ENCODE measurements at regions not wholly inside any gene's neighbourhood (a gene's known extent, or its start where the extent isn't known, plus 50 kb on each side); places are given as distances from the start of the nearest gene placed in this dataset.
"Not testable (repeated sequence)": the region's sequence is repeated elsewhere in the genome, so short reads cannot be mapped to it uniquely, and the experiment has no call there.

- CTCF ChIA-PET: interaction anchor here (1.1 kb wide), 1 partner anchor 120 kb away, joined by 3 read pairs; no protein-coding TSS in a partner anchor
- no peaks in the 10 kb centered on the region for H3K36me3 Mint-ChIP-seq (ENCODE audit: low read depth)
- ATAC-seq (no peak), DNase-seq (no peak)
- no peak overlapping the region for H3K27ac Mint-ChIP-seq
- H3K4me3 Mint-ChIP-seq: no peak overlapping the region
- POLR2A ChIA-PET: interaction anchor here (0.6 kb wide), 1 partner anchor 12 kb away, joined by 3 read pairs; no protein-coding TSS in a partner anchor
- H3K9me3 Mint-ChIP-seq (ENCODE audit: low read depth): no peaks in the 10 kb centered on the region
- no peaks in the 10 kb centered on the region for H3K4me1 Mint-ChIP-seq
- H3K27me3 Mint-ChIP-seq: peaks cover 48% of the 10 kb centered on the region
- intact Hi-C loops (cut with DNase I, micrococcal nuclease): no loop called here
Measured at GRCh38 chr10:100623521-100624230, 87.9 kb downstream of the HIF1AN start.

- POLR2A ChIA-PET: interaction anchor here (0.6 kb wide), 1 partner anchor 13 kb away, joined by 3 read pairs; no protein-coding TSS in a partner anchor
- CTCF ChIA-PET: interaction anchor here (0.6 to 1.1 kb wide), 2 partner anchors 42 to 119 kb away, joined by 3 read pairs; no protein-coding TSS in a partner anchor
- Mint-ChIP-seq H3K9me3 (ENCODE audit: low read depth) (no peaks in the 10 kb centered on the region), H3K4me1 (no peaks in the 10 kb centered on the region), H3K27ac (no peak overlapping the region), H3K4me3 (no peak overlapping the region), H3K36me3 (ENCODE audit: low read depth) (no peaks in the 10 kb centered on the region), H3K27me3 (peaks cover 42% of the 10 kb centered on the region)
- intact Hi-C loops (cut with DNase I, micrococcal nuclease): no loop called here
- ATAC-seq: no peak
- DNase-seq: no peak
Measured at GRCh38 chr10:100624298-100624697, 88.6 kb downstream of the HIF1AN start.

GRCh38 chr10:100625816-100626215 is 90.1 kb downstream of the HIF1AN start:
- H3K27ac Mint-ChIP-seq: no peak overlapping the region
- H3K36me3 Mint-ChIP-seq (ENCODE audit: low read depth): no peaks in the 10 kb centered on the region
- POLR2A ChIA-PET: no interaction called here
- peaks cover 34% of the 10 kb centered on the region for H3K27me3 Mint-ChIP-seq
- H3K9me3 Mint-ChIP-seq (ENCODE audit: low read depth): no peaks in the 10 kb centered on the region
- intact Hi-C loops (cut with DNase I, micrococcal nuclease): no loop called here
- CTCF ChIA-PET: interaction anchor here (1.1 kb wide), 1 partner anchor 13 kb away, joined by 3 read pairs; no protein-coding TSS in a partner anchor
- DNase-seq (no peak), ATAC-seq (no peak)
- H3K4me3 Mint-ChIP-seq: no peak overlapping the region
- no peaks in the 10 kb centered on the region for H3K4me1 Mint-ChIP-seq

- H3K27ac Mint-ChIP-seq: no peak overlapping the region
- ChIA-PET POLR2A (interaction anchor here (0.6 kb wide), 1 partner anchor 30 kb away, joined by 5 read pairs; no protein-coding TSS in a partner anchor), CTCF (no interaction called here)
- H3K9me3 Mint-ChIP-seq (ENCODE audit: low read depth): no peaks in the 10 kb centered on the region
- DNase-seq (no peak), ATAC-seq (no peak)
- H3K4me3 Mint-ChIP-seq: no peak overlapping the region
- intact Hi-C loops (cut with DNase I, micrococcal nuclease): no loop called here
- no peaks in the 10 kb centered on the region for H3K36me3 Mint-ChIP-seq (ENCODE audit: low read depth)
- no peaks in the 10 kb centered on the region for H3K4me1 Mint-ChIP-seq
- peaks cover 26% of the 10 kb centered on the region for H3K27me3 Mint-ChIP-seq
Measured at GRCh38 chr10:100628061-100628460, 92.3 kb downstream of the HIF1AN start.

- POLR2A ChIA-PET: no interaction called here
Measured at GRCh38 chr10:100631192-100631591, 95.4 kb downstream of the HIF1AN start.

GRCh38 chr10:100632027-100632426 is 96.3 kb downstream of the HIF1AN start:
- CTCF ChIA-PET: no interaction called here
- POLR2A ChIA-PET: no interaction called here
- Mint-ChIP-seq H3K36me3 (ENCODE audit: low read depth) (no peaks in the 10 kb centered on the region), H3K9me3 (ENCODE audit: low read depth) (no peaks in the 10 kb centered on the region), H3K4me1 (no peaks in the 10 kb centered on the region), H3K27me3 (peaks cover 15% of the 10 kb centered on the region), H3K4me3 (no peak overlapping the region), H3K27ac (no peak overlapping the region)
- no peak for DNase-seq
- intact Hi-C loops (cut with DNase I, micrococcal nuclease): no loop called here
- ATAC-seq: no peak

More at GRCh38 chr10:100631192-100631591, 95.4 kb downstream of the HIF1AN start:
- H3K4me1 Mint-ChIP-seq: no peaks in the 10 kb centered on the region
- no peak for DNase-seq
- H3K9me3 Mint-ChIP-seq (ENCODE audit: low read depth): no peaks in the 10 kb centered on the region
- intact Hi-C loops (cut with DNase I, micrococcal nuclease): no loop called here
- ATAC-seq: no peak
- no peak overlapping the region for H3K4me3 Mint-ChIP-seq
- H3K27ac Mint-ChIP-seq: no peak overlapping the region
- H3K36me3 Mint-ChIP-seq (ENCODE audit: low read depth): no peaks in the 10 kb centered on the region
- peaks cover 15% of the 10 kb centered on the region for H3K27me3 Mint-ChIP-seq
- CTCF ChIA-PET: no interaction called here

GRCh38 chr10:100634034-100634433 is 98.3 kb downstream of the HIF1AN start:
- no peaks in the 10 kb centered on the region for H3K4me1 Mint-ChIP-seq
- H3K27me3 Mint-ChIP-seq: peaks cover 24% of the 10 kb centered on the region
- ChIA-PET POLR2A (no interaction called here), CTCF (interaction anchor here (0.7 to 1.2 kb wide), 2 partner anchors 109 to 168 kb away, joined by 3 read pairs; no protein-coding TSS in a partner anchor)
- no peaks in the 10 kb centered on the region for H3K36me3 Mint-ChIP-seq (ENCODE audit: low read depth)
- ATAC-seq: no peak
- no peaks in the 10 kb centered on the region for H3K9me3 Mint-ChIP-seq (ENCODE audit: low read depth)
- H3K27ac Mint-ChIP-seq: no peak overlapping the region
- DNase-seq: no peak
- intact Hi-C loops (cut with DNase I, micrococcal nuclease): no loop called here
- H3K4me3 Mint-ChIP-seq: no peak overlapping the region

GRCh38 chr10:100636848-100637553 is 101.3 kb downstream of the HIF1AN start:
- H3K27ac Mint-ChIP-seq: no peak overlapping the region
- DNase-seq (no peak), ATAC-seq (no peak)
- CTCF ChIA-PET: interaction anchor here (0.5 to 1.4 kb wide), 3 partner anchors 18 to 138 kb away, joined by 3 to 4 read pairs (median 4); no protein-coding TSS in a partner anchor
- POLR2A ChIA-PET: no interaction called here
- no peaks in the 10 kb centered on the region for H3K9me3 Mint-ChIP-seq (ENCODE audit: low read depth)
- peaks cover under 1% of the 10 kb centered on the region for H3K4me1 Mint-ChIP-seq
- H3K36me3 Mint-ChIP-seq (ENCODE audit: low read depth): no peaks in the 10 kb centered on the region
- intact Hi-C loops (cut with DNase I, micrococcal nuclease): no loop called here
- no peak overlapping the region for H3K4me3 Mint-ChIP-seq
- H3K27me3 Mint-ChIP-seq: peaks cover 32% of the 10 kb centered on the region

GRCh38 chr10:100637785-100638184 is 102.0 kb downstream of the HIF1AN start:
- Mint-ChIP-seq H3K27ac (no peak overlapping the region), H3K4me1 (peaks cover 8% of the 10 kb centered on the region), H3K36me3 (ENCODE audit: low read depth) (no peaks in the 10 kb centered on the region), H3K9me3 (ENCODE audit: low read depth) (no peaks in the 10 kb centered on the region), H3K4me3 (no peak overlapping the region), H3K27me3 (peaks cover 37% of the 10 kb centered on the region)
- POLR2A ChIA-PET: no interaction called here
- intact Hi-C loops (cut with DNase I, micrococcal nuclease): no loop called here
- CTCF ChIA-PET: no interaction called here
- DNase-seq: peak; percentile 37
- ATAC-seq: peak; percentile 36

GRCh38 chr10:100638969-100639368 is 103.2 kb downstream of the HIF1AN start:
- peaks cover 40% of the 10 kb centered on the region for H3K27me3 Mint-ChIP-seq

GRCh38 chr10:100642295-100642994 is 102.9 kb upstream of the PAX2 start:
- Mint-ChIP-seq H3K4me1 (peaks cover 10% of the 10 kb centered on the region), H3K36me3 (ENCODE audit: low read depth) (no peaks in the 10 kb centered on the region), H3K27ac (no peak overlapping the region), H3K9me3 (ENCODE audit: low read depth) (no peaks in the 10 kb centered on the region), H3K27me3 (peaks cover 56% of the 10 kb centered on the region), H3K4me3 (no peak overlapping the region)
- ATAC-seq: peak; percentile 71
- ChIA-PET CTCF (no interaction called here), POLR2A (no interaction called here)
- intact Hi-C loops (cut with DNase I, micrococcal nuclease): no loop called here
- no peak for DNase-seq

More at GRCh38 chr10:100638969-100639368, 103.2 kb downstream of the HIF1AN start:
- H3K36me3 Mint-ChIP-seq (ENCODE audit: low read depth); H3K4me1 Mint-ChIP-seq; ATAC-seq; H3K27ac Mint-ChIP-seq; POLR2A ChIA-PET; H3K4me3 Mint-ChIP-seq; intact Hi-C loops (cut with DNase I, micrococcal nuclease); H3K9me3 Mint-ChIP-seq (ENCODE audit: low read depth); DNase-seq: not testable (repeated sequence)
- CTCF ChIA-PET: interaction anchor here (0.8 to 1.0 kb wide), 2 partner anchors 10 to 93 kb away, joined by 3 to 5 read pairs; no protein-coding TSS in a partner anchor

Data from activated CD4-positive, alpha-beta T cell treated with anti-CD3 and anti-CD28 coated beads for 36 hours (primary cell).